Gastroesophageal sphincter (tissue), 4 donors: ENCODE measurements at regions not wholly inside any gene's neighbourhood (a gene's known extent, or its start where the extent isn't known, plus 50 kb on each side); places are given as distances from the start of the nearest gene placed in this dataset.

Experiments
- ATAC-seq: fragments of 150-250 bp; one replicate; pipeline ENCODE4 v1.9.1; 2016; ENCODE audit warnings: mild to moderate bottlenecking, moderate library complexity
- H3K27ac ChIP-seq, 4 donors: fragments of 200-600 bp; sonication (generic) in 3 of 4; 1 replicate in 3 of 4; 2 replicates in 1 of 4; pipeline ENCODE4 v1.5.1; 2016 to 2019
- H3K27me3 ChIP-seq: fragments of 200-600 bp; sonication (generic); one replicate; pipeline ENCODE4 v1.5.1; 2019
- H3K36me3 ChIP-seq, 2 donors: fragments of 200-600 bp; sonication (generic); one replicate each; pipeline ENCODE4 v1.5.1; 2019; ENCODE audit warnings: control low read depth in 1 of 2
- H3K4me1 ChIP-seq, 3 donors: fragments of 200-600 bp; sonication (generic); 1 replicate in 2 of 3; 2 replicates in 1 of 3; pipeline ENCODE4 v1.5.1; 2016 to 2019; ENCODE audit warnings: control low read depth in 2 of 3
- H3K4me3 ChIP-seq, 2 donors: fragments of 200-600 bp; sonication (generic); one replicate each; pipeline ENCODE4 v1.5.1; 2019; ENCODE audit warnings: mild to moderate bottlenecking in 1 of 2, moderate library complexity in 1 of 2
- H3K9me3 ChIP-seq, 3 donors: fragments of 200-600 bp; sonication (generic); one replicate each; pipeline ENCODE4 v1.5.1; 2017 to 2019; ENCODE audit warnings: control low read depth in 2 of 3
- CTCF ChIP-seq, 4 experiments: fragments of 200-600 bp in 2 of 4; fragments of 450-650 bp in 2 of 4; sonication (generic) in 1 of 4; IDR thresholded peaks; one replicate each; pipeline ENCODE4 v1.5.1; 2017 to 2019; ENCODE audit warnings: antibody characterized with exemption in 4 of 4, mild to moderate bottlenecking in 2 of 4, moderate library complexity in 2 of 4
- EP300 ChIP-seq: sonication (generic); formaldehyde crosslinking; IDR thresholded peaks from one replicate; pipeline ENCODE4 v1.6.1; 2017; ENCODE audit warnings: antibody characterized with exemption, mild to moderate bottlenecking
- POLR2A ChIP-seq, 2 donors: fragments of 450-650 bp; IDR thresholded peaks; one replicate each; pipeline ENCODE4 v1.6.1; 2017; ENCODE audit warnings: antibody characterized with exemption in 2 of 2, mild to moderate bottlenecking in 2 of 2, moderate library complexity in 1 of 2
- POLR2AphosphoS5 ChIP-seq: sonication (generic); formaldehyde crosslinking; IDR thresholded peaks from one replicate; pipeline ENCODE4 v1.6.1; 2017; ENCODE audit warnings: antibody characterized with exemption
- WGBS, 2 donors: methylation state at CpG; one replicate each; pipeline ENCODE4 v1.1.5; 2018; ENCODE audit warnings: low coverage in 1 of 2; 5-methylcytosine and 5-hydroxymethylcytosine counted together

DNA sequence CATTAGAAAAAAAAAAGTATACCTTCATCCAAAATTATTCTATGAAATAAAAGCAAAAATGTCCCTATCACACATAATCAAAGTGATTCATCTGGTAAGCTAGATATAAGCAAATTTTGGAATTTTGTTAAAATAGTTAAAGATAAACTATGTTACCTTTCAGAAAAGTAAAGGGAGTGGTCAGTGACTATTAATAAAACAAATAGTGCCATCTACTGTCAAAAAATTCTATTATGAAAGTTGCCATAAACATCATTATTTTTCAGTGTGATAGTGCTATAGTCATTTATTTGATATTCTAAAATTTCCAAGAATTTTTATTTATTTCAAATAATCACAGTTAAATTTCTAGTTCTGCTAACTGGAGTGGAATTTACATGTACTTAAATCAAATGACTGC is 803.7 kb downstream of the KCNT2 start:
- Histone ChIP-seq H3K4me3 (no peak overlapping the region), H3K9me3 (no peaks in the 10 kb centered on the region), H3K36me3 (no peaks in the 10 kb centered on the region), H3K27ac (no peak overlapping the region), H3K4me1 (no peaks in the 10 kb centered on the region), H3K27me3 (no peaks in the 10 kb centered on the region)
- no peak for ATAC-seq
- TF ChIP-seq CTCF (IDR thresholded peaks at IDR 0.05): no peak
- no peak for TF ChIP-seq EP300

DNA sequence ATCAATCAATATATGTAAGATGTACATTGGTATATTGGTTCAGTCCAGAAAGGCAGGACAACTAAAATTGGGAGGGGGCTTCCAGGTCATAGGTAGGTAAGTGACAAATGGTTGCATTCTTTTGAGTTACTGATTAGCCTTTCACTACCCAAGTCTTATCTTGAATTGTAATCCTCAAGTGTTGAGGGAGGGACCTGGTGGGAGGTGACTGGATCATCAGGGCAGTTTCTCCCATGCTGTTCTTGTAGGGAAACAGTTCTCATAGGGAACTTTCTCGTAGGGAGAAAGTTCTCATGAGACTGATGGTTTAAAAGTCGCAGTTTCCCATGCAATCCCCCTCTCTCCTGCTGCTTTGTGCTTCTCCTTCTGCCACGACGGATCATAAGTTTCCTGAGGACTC is 809.2 kb downstream of the KCNT2 start:
- Histone ChIP-seq H3K36me3 (no peaks in the 10 kb centered on the region), H3K4me1 (no peaks in the 10 kb centered on the region), H3K27me3 (no peaks in the 10 kb centered on the region), H3K27ac (no peak overlapping the region), H3K9me3 (no peaks in the 10 kb centered on the region), H3K4me3 (no peak overlapping the region)
- WGBS, 2 donors: 94 to 96% methylated on average over 2 to 4 of the region's 4 CpGs
- no peak for ATAC-seq
- no peak for TF ChIP-seq CTCF (IDR thresholded peaks at IDR 0.05)
- TF ChIP-seq EP300: no peak
- TF ChIP-seq POLR2A (IDR thresholded peaks at IDR 0.05): no peak
- no peak for TF ChIP-seq POLR2AphosphoS5

- H3K4me1 ChIP-seq: no peaks in the 10 kb centered on the region
- no peak overlapping the region for H3K4me3 ChIP-seq
- no peak overlapping the region for H3K27ac ChIP-seq
- TF ChIP-seq CTCF (IDR thresholded peaks at IDR 0.05) (no peak), POLR2AphosphoS5 (no peak)
- H3K9me3 ChIP-seq: peaks cover 0 to 8% (median 0%) of the 10 kb centered on the region in 3 donors
- 84 to 96% methylated on average over 3 of the region's 3 CpGs for WGBS, 2 donors
- no peak for ATAC-seq
- no peaks in the 10 kb centered on the region for H3K27me3 ChIP-seq
- H3K36me3 ChIP-seq: no peaks in the 10 kb centered on the region
Observed at GRCh38 chr1:195794225-195794624, 814.0 kb downstream of the KCNT2 start.

DNA sequence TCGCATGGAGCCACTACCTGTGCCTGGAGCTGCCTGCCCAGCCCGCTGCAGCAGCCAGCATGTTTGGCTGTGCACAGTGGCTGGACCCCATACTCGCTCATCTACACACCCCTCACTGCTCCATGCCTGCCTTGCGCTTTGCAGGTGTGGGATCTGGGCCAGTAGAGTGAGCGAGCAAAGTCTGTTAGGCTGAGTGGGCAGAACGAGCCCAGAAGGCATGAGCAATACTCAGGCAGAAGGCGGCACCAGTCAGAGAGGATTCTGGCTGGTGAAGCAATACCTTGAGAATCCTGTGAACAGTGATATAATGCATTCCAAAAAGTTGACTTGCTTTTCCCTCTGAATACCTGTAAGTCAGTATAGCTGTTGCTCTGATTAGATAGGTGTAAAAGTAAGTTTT is 816.4 kb downstream of the KCNT2 start:
- WGBS, 2 donors: 92 to 100% methylated on average over 2 to 4 of the region's 7 CpGs
- TF ChIP-seq EP300 (no peak), POLR2A (IDR thresholded peaks at IDR 0.05) (no peak), CTCF (IDR thresholded peaks at IDR 0.05) (no peak), POLR2AphosphoS5 (no peak)
- Histone ChIP-seq H3K4me3 (no peak overlapping the region), H3K4me1 (no peaks in the 10 kb centered on the region), H3K9me3 (peaks cover 0 to 8% (median 0%) of the 10 kb centered on the region in 3 donors), H3K27ac (no peak overlapping the region), H3K27me3 (no peaks in the 10 kb centered on the region), H3K36me3 (no peaks in the 10 kb centered on the region)
- ATAC-seq: no peak

DNA sequence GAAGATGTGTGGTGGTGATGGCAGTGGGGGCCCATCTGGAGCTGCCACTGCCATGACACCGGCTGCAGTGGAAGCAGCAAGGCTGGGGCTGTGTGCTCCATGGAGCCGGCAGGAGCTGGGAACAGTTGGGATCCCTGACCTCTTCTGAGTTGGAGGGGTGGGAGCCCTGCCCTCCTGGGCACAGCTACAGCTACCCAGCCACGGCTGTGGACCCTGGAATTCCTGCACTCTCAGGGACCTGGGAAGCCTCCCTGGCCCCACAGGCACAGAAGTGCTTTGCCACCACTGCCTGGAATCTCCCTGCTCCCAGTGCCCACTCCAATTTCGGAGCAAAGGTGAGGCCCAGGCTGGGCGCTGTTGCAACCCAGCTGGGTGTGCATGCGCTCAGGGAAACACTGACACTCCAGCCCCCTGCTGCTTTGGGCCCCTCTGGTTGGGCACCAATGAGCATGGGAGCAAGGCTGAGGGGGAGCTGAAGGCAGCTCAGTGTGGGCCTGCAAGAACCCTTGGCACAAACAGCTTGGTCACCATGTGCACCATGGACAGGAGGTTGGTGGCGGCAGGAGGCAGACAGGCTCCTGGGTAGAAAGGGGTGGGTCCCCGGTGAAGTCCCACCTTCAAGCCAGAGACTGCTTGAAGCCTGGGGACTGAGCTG is 817.6 kb downstream of the KCNT2 start:
- H3K9me3 ChIP-seq: peaks cover 0 to 8% (median 0%) of the 10 kb centered on the region in 3 donors
- no peak for TF ChIP-seq CTCF (IDR thresholded peaks at IDR 0.05)
- no peak for TF ChIP-seq POLR2AphosphoS5
- TF ChIP-seq POLR2A (IDR thresholded peaks at IDR 0.05): no peak
- no peak for TF ChIP-seq EP300
- H3K27me3 ChIP-seq: no peaks in the 10 kb centered on the region
- H3K4me3 ChIP-seq: no peak overlapping the region
- H3K36me3 ChIP-seq: no peaks in the 10 kb centered on the region
- WGBS, 2 donors: 83% methylated on average over 1 of the region's 8 CpGs; no CpG with 5 or more reads in 1 of the 2 donors
- no peak for ATAC-seq
- H3K27ac ChIP-seq: no peak overlapping the region
- no peaks in the 10 kb centered on the region for H3K4me1 ChIP-seq
